T-cell (primary cell): ENCODE measurements at regions not wholly inside any gene's neighbourhood (a gene's known extent, or its start where the extent isn't known, plus 50 kb on each side); places are given as distances from the start of the nearest gene placed in this dataset.
A peak's percentile ranks its signal among the peaks of the same experiment; 100 is the strongest.
"Not testable (repeated sequence)": the region's sequence is repeated elsewhere in the genome, so short reads cannot be mapped to it uniquely, and the experiment has no call there.

ENCODE experiments used
- ATAC-seq, 4 experiments: fragments of 200-7000 bp in 3 of 4; fragments of 150-1000 bp in 1 of 4; cut with Tn5 transposase; replicated peaks in 1 of 4; 1 replicate in 3 of 4; 2 replicates in 1 of 4; pipeline ENCODE4 v1.10.0; 2021; ENCODE audit warnings: moderate library complexity in 3 of 4, mild to moderate bottlenecking in 2 of 4, moderate number of reproducible peaks in 1 of 4
- CTCF ChIA-PET, 2 donors: fragments of 300-600 bp; sonication (Branson Sonifier 250); formaldehyde crosslinking; loops; one replicate each; lab custom pipeline; 2022; ENCODE audit warnings: antibody characterized with exemption in 2 of 2; lab: Charles Lee
- POLR2A ChIA-PET, 2 donors: fragments of 300-600 bp; sonication (Branson Sonifier 250); formaldehyde crosslinking; loops; one replicate each; lab custom pipeline; 2022; ENCODE audit warnings: antibody characterized with exemption in 2 of 2; lab: Charles Lee
- DNase-seq, 35 experiments: peaks; one replicate each; pipeline versions ENCODE4 v3.0.0 to v3.0.0-alpha.2; 2013 to 2023
- H3K27ac ChIP-seq: one replicate; pipeline ENCODE4 v1.5.1; 2013; ENCODE audit warnings: low read length
- H3K27me3 ChIP-seq, 2 experiments: replicated peaks in 1 of 2; 1 replicate in 1 of 2; 2 replicates in 1 of 2; pipeline versions ENCODE4 v1.6.1 to v1.7.0; 2013; ENCODE audit warnings: low read length in 1 of 2, mixed read lengths in 1 of 2; ENCODE audit not compliant: control insufficient read depth in 2 of 2, insufficient read depth in 2 of 2; ENCODE audit errors: extremely low read depth in 1 of 2
- H3K36me3 ChIP-seq, 2 donors: 1 replicate in 1 of 2; 2 replicates in 1 of 2; pipeline versions ENCODE4 v1.6.1 to v1.7.0; 2013; ENCODE audit warnings: low read length in 1 of 2; ENCODE audit not compliant: control insufficient read depth in 2 of 2, insufficient read depth in 1 of 2; ENCODE audit errors: extremely low read depth in 1 of 2
- H3K4me1 ChIP-seq, 2 experiments: 1 replicate in 1 of 2; 2 replicates in 1 of 2; pipeline versions ENCODE4 v1.6.1 to v1.7.0; 2013; ENCODE audit warnings: low read length in 2 of 2, mixed read lengths in 1 of 2; ENCODE audit not compliant: insufficient read depth in 2 of 2, control insufficient read depth in 1 of 2; ENCODE audit errors: extremely low read depth in 1 of 2
- H3K4me3 ChIP-seq, 2 donors: 1 replicate in 1 of 2; 2 replicates in 1 of 2; pipeline versions ENCODE4 v1.5.1 to v1.7.0; 2013; ENCODE audit warnings: mild to moderate bottlenecking in 2 of 2, low read length in 1 of 2, moderate library complexity in 1 of 2; ENCODE audit not compliant: control insufficient read depth in 1 of 2; ENCODE audit errors: extremely low read depth in 1 of 2
- H3K9me3 ChIP-seq: 2 replicates; pipeline ENCODE4 v1.7.0; 2013
- H3K27ac Mint-ChIP-seq, 2 donors: one replicate each; pipeline ENCODE4 v1.8.0; 2020 to 2021; ENCODE audit warnings: mild to moderate bottlenecking in 2 of 2, mixed read lengths in 2 of 2
- H3K27me3 Mint-ChIP-seq, 2 donors: one replicate each; pipeline ENCODE4 v1.8.0; 2021 to 2022; ENCODE audit warnings: mixed read lengths in 2 of 2
- H3K36me3 Mint-ChIP-seq: one replicate; pipeline ENCODE4 v1.8.0; 2021; ENCODE audit warnings: mixed read lengths
- H3K4me1 Mint-ChIP-seq, 3 donors: one replicate each; pipeline ENCODE4 v1.8.0; 2020 to 2022; ENCODE audit warnings: mixed read lengths in 3 of 3, mild to moderate bottlenecking in 1 of 3
- H3K4me3 Mint-ChIP-seq, 3 donors: one replicate each; pipeline ENCODE4 v1.8.0; 2020 to 2022; ENCODE audit warnings: mild to moderate bottlenecking in 3 of 3, mixed read lengths in 3 of 3, moderate library complexity in 3 of 3
- H3K9me3 Mint-ChIP-seq, 3 donors: one replicate each; pipeline ENCODE4 v1.8.0; 2020 to 2022; ENCODE audit warnings: mixed read lengths in 3 of 3
- WGBS: methylation state at CpG from one replicate; pipeline ENCODE4 v1.1.5; 2013; ENCODE audit warnings: missing lambda C conversion rate; ENCODE audit not compliant: insufficient coverage; 5-methylcytosine and 5-hydroxymethylcytosine counted together

GRCh38 chr1:206358771-206359170, 111.5 kb upstream of the IKBKE start:
- H3K36me3 Mint-ChIP-seq, H3K4me3 Mint-ChIP-seq, CTCF ChIA-PET, H3K4me1 ChIP-seq, POLR2A ChIA-PET, H3K27me3 ChIP-seq, H3K27me3 Mint-ChIP-seq, H3K4me1 Mint-ChIP-seq, H3K9me3 ChIP-seq, H3K4me3 ChIP-seq, H3K27ac Mint-ChIP-seq, ATAC-seq, H3K27ac ChIP-seq, H3K9me3 Mint-ChIP-seq, DNase-seq, H3K36me3 ChIP-seq: not testable (repeated sequence)
- no CpG with 5 or more reads among the region's 3 CpGs for WGBS

- H3K4me3 ChIP-seq, H3K4me1 ChIP-seq, H3K36me3 Mint-ChIP-seq, H3K27ac Mint-ChIP-seq, H3K27me3 ChIP-seq, POLR2A ChIA-PET, H3K4me3 Mint-ChIP-seq, H3K4me1 Mint-ChIP-seq, H3K27me3 Mint-ChIP-seq, DNase-seq, H3K36me3 ChIP-seq, ATAC-seq, H3K9me3 ChIP-seq, H3K27ac ChIP-seq, H3K9me3 Mint-ChIP-seq, CTCF ChIA-PET: not testable (repeated sequence)
Measured at GRCh38 chr1:206359377-206359776, 110.9 kb upstream of the IKBKE start.

- H3K27ac ChIP-seq, H3K36me3 Mint-ChIP-seq, H3K4me1 Mint-ChIP-seq, H3K27me3 Mint-ChIP-seq, H3K9me3 ChIP-seq, H3K27me3 ChIP-seq, H3K4me3 Mint-ChIP-seq, POLR2A ChIA-PET, H3K4me1 ChIP-seq, ATAC-seq, H3K9me3 Mint-ChIP-seq, H3K27ac Mint-ChIP-seq, DNase-seq, CTCF ChIA-PET, H3K36me3 ChIP-seq, H3K4me3 ChIP-seq: not testable (repeated sequence)
- WGBS = no CpG with 5 or more reads among the region's 3 CpGs
Measured at GRCh38 chr1:206361978-206362543, 108.2 kb upstream of the IKBKE start.

- H3K27ac Mint-ChIP-seq, H3K4me1 ChIP-seq, H3K4me3 ChIP-seq, POLR2A ChIA-PET, CTCF ChIA-PET, H3K4me3 Mint-ChIP-seq, H3K36me3 Mint-ChIP-seq, H3K27me3 Mint-ChIP-seq, DNase-seq, H3K36me3 ChIP-seq, H3K4me1 Mint-ChIP-seq, H3K9me3 ChIP-seq, H3K27me3 ChIP-seq, H3K9me3 Mint-ChIP-seq, H3K27ac ChIP-seq: not testable (repeated sequence)
- ATAC-seq = peak in 1 of 4 experiments; percentile 58
- no CpG with 5 or more reads among the region's 3 CpGs for WGBS
Measured at GRCh38 chr1:206362994-206363393, 107.3 kb upstream of the IKBKE start.

- H3K4me3 Mint-ChIP-seq, H3K4me3 ChIP-seq, H3K4me1 ChIP-seq, H3K27ac ChIP-seq, H3K27me3 Mint-ChIP-seq, H3K27me3 ChIP-seq, H3K4me1 Mint-ChIP-seq, H3K9me3 ChIP-seq, ATAC-seq, H3K9me3 Mint-ChIP-seq, H3K36me3 ChIP-seq, DNase-seq, H3K36me3 Mint-ChIP-seq, H3K27ac Mint-ChIP-seq, CTCF ChIA-PET, POLR2A ChIA-PET: not testable (repeated sequence)
- WGBS = no CpG with 5 or more reads among the region's 6 CpGs
Measured at GRCh38 chr1:206365271-206365670, 105.0 kb upstream of the IKBKE start.

- H3K9me3 Mint-ChIP-seq, H3K27me3 Mint-ChIP-seq, H3K27ac ChIP-seq, H3K27me3 ChIP-seq, CTCF ChIA-PET, POLR2A ChIA-PET, H3K9me3 ChIP-seq, H3K4me3 Mint-ChIP-seq, H3K27ac Mint-ChIP-seq, H3K4me3 ChIP-seq, H3K4me1 Mint-ChIP-seq, H3K36me3 ChIP-seq, H3K4me1 ChIP-seq, DNase-seq, ATAC-seq, H3K36me3 Mint-ChIP-seq: not testable (repeated sequence)
- no CpG with 5 or more reads among the region's 5 CpGs for WGBS
Measured at GRCh38 chr1:206366131-206366530, 104.1 kb upstream of the IKBKE start.

GRCh38 chr1:206366772-206367171, 103.5 kb upstream of the IKBKE start:
- H3K4me3 Mint-ChIP-seq, H3K36me3 Mint-ChIP-seq, H3K4me1 Mint-ChIP-seq, DNase-seq, H3K4me1 ChIP-seq, H3K9me3 ChIP-seq, H3K4me3 ChIP-seq, H3K36me3 ChIP-seq, H3K27me3 ChIP-seq, H3K27ac ChIP-seq, H3K9me3 Mint-ChIP-seq, POLR2A ChIA-PET, H3K27ac Mint-ChIP-seq, ATAC-seq, H3K27me3 Mint-ChIP-seq, CTCF ChIA-PET: not testable (repeated sequence)
- WGBS = no CpG with 5 or more reads among the region's 1 CpG
